Progenitor cell of endocrine pancreas (in vitro differentiated cells): ENCODE measurements at regions not wholly inside any gene's neighbourhood (a gene's known extent, or its start where the extent isn't known, plus 50 kb on each side); places are given as distances from the start of the nearest gene placed in this dataset.
A peak's percentile ranks its signal among the peaks of the same experiment; 100 is the strongest.

ENCODE experiments used
- DNase-seq: peaks from one replicate; pipeline ENCODE4 v3.0.0; 2021; ENCODE audit warnings: low spot score; ENCODE audit not compliant: unreplicated experiment
- H3K27ac Mint-ChIP-seq: 2 replicates; pipeline ENCODE4 v1.8.0; 2021; ENCODE audit warnings: mild to moderate bottlenecking, moderate library complexity, mixed read lengths
- H3K27me3 Mint-ChIP-seq: 2 replicates; pipeline ENCODE4 v1.8.0; 2021; ENCODE audit warnings: mixed read lengths
- H3K36me3 Mint-ChIP-seq: 2 replicates; pipeline ENCODE4 v1.8.0; 2022; ENCODE audit warnings: mixed read lengths; ENCODE audit not compliant: insufficient read depth
- H3K4me1 Mint-ChIP-seq: 2 replicates; pipeline ENCODE4 v1.8.0; 2021; ENCODE audit warnings: low read depth, mixed read lengths
- H3K4me3 Mint-ChIP-seq: 2 replicates; pipeline ENCODE4 v1.8.0; 2021; ENCODE audit warnings: low read depth, mild to moderate bottlenecking, moderate library complexity, mixed read lengths
- H3K9me3 Mint-ChIP-seq: 2 replicates; pipeline ENCODE4 v1.8.0; 2021; ENCODE audit warnings: low read depth, mixed read lengths
- TF ChIP-seq, protein P1 (sequence below): fragments of 200-600 bp; sonication (generic); IDR thresholded peaks from one replicate; pipeline ENCODE4 v1.5.0; 2021; ENCODE audit warnings: antibody characterized with exemption, mild to moderate bottlenecking; ENCODE audit not compliant: unreplicated experiment

GRCh38 chr9:21580636-21581378 is 98.7 kb upstream of the IFNE start:
- Mint-ChIP-seq H3K9me3 (no peaks in the 10 kb centered on the region), H3K27ac (peak overlapping the region; percentile 31), H3K27me3 (no peaks in the 10 kb centered on the region), H3K36me3 (no peaks in the 10 kb centered on the region), H3K4me1 (peaks cover 40% of the 10 kb centered on the region), H3K4me3 (peak overlapping the region; percentile 2)
- DNase-seq = no peak
- TF ChIP-seq, protein P1, sequence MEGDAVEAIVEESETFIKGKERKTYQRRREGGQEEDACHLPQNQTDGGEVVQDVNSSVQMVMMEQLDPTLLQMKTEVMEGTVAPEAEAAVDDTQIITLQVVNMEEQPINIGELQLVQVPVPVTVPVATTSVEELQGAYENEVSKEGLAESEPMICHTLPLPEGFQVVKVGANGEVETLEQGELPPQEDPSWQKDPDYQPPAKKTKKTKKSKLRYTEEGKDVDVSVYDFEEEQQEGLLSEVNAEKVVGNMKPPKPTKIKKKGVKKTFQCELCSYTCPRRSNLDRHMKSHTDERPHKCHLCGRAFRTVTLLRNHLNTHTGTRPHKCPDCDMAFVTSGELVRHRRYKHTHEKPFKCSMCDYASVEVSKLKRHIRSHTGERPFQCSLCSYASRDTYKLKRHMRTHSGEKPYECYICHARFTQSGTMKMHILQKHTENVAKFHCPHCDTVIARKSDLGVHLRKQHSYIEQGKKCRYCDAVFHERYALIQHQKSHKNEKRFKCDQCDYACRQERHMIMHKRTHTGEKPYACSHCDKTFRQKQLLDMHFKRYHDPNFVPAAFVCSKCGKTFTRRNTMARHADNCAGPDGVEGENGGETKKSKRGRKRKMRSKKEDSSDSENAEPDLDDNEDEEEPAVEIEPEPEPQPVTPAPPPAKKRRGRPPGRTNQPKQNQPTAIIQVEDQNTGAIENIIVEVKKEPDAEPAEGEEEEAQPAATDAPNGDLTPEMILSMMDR = no peak

DNA sequence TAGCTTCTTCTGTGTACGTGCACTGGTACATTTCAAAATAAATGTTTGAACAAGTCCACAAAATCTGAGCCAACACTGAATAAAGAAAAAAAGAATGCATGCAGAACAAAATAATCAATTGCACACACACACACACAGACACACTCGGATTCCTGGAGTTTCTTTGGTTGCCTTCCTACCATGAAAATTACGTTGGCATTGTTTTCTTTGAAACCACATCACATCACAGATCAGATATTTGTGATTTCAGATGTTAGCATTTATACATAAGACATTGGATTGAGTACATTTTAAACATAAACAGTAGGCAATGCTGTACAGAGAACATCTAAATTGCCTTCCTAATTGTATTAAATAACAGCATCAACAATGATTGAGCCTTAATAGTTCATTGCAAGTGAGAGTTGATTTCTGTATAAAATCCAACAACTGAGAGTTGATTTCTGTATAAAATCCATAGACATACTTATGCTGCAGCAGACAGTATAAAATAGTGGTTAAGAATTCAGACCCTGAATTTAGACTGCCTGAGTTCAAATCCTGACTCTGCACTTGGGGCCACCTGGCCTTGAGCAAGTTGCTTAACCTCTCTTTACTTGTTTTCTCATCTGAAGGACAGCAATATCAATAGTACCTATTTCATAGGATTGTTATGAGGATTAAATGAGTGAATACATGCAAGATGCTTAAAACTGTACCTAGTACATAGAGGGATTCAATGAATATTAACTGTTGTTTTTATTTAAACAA is 101.7 kb upstream of the IFNE start:
- H3K27me3 Mint-ChIP-seq = no peaks in the 10 kb centered on the region
- no peaks in the 10 kb centered on the region for H3K36me3 Mint-ChIP-seq
- H3K27ac Mint-ChIP-seq = no peak overlapping the region
- H3K9me3 Mint-ChIP-seq = no peaks in the 10 kb centered on the region
- no peak for DNase-seq
- H3K4me3 Mint-ChIP-seq = no peak overlapping the region
- peaks cover 27% of the 10 kb centered on the region for H3K4me1 Mint-ChIP-seq
- TF ChIP-seq, protein P1 = no peak

DNA sequence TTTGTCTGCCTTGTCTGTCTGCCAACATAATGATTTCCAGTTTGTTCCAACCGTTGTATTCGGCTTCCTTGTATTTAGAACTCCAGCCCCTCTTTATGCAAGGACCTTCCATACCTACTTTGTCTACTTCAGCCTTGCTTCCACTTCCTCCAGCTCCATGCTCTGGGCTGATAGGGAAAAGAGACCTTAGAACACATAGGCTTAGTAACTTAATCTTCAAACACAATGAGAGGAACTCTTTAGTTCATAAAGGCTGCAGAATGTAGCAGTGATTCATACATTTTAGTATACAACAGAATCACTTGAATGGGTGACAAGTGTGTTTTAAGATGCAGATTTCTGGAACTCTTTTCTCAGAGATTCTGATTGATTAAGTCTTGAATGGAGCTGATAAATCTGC is 102.8 kb upstream of the IFNE start:
- H3K9me3 Mint-ChIP-seq = no peaks in the 10 kb centered on the region

DNA sequence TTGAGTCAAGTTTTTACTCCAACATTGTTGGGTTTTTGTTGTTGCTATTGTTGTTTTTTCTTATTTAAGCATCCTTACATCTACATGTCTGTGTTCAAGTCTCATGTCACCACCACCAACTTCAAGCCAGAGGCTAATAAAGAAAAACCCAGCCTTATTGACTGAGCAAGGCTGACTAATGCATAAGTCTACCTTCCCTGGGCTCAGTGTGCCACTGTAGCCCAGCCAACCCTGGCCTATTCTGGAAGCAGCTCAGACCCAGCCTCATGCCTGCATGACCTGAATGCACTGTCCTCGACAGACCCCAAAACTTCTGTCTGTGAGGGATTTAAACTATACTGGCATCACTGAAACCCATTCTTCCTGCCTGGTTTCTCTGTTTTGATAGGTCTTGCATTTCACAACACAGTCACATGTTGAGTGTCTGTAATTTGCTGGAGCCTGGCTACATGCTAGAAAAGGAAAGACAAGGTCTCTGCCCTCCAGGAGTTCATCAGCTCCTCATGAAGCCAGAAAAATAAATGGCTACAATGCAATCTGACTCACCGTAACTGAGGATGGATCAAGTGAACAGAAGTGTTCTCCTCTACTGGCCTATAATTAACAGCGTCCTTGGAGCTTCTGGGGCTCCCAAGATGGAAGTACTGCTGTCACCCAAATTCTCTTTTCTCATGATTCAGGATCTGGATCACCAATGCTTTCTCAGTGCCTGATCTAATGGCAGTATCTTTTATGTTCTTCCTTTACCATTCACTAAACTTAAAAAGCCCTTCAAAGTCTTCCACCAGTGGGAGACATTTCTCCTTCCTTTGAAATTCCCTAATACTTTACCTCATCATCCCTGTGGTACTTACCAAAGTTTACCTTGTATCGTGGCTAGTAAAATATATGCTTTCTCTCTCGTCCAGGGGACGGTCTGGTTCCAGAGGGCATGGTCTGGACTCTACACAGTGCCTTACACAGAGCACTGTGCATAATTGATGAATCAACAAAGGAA is 103.9 kb upstream of the IFNE start:
- Mint-ChIP-seq H3K36me3 (no peaks in the 10 kb centered on the region), H3K27me3 (no peaks in the 10 kb centered on the region), H3K9me3 (no peaks in the 10 kb centered on the region), H3K4me1 (peaks cover 9% of the 10 kb centered on the region), H3K27ac (no peak overlapping the region), H3K4me3 (no peak overlapping the region)
- DNase-seq = no peak
- TF ChIP-seq, protein P1 = no peak

More for the DNA sequence above, 102.8 kb upstream of the IFNE start:
- no peak for DNase-seq
- TF ChIP-seq, protein P1 = no peak
- Mint-ChIP-seq H3K36me3 (no peaks in the 10 kb centered on the region), H3K27ac (no peak overlapping the region), H3K4me3 (no peak overlapping the region), H3K27me3 (no peaks in the 10 kb centered on the region), H3K4me1 (peaks cover 19% of the 10 kb centered on the region)
